Astrocyte of the spinal cord (primary cell): ENCODE measurements at regions not wholly inside any gene's neighbourhood (a gene's known extent, or its start where the extent isn't known, plus 50 kb on each side); places are given as distances from the start of the nearest gene placed in this dataset.

ENCODE experiments used
- DNase-seq: peaks from one replicate; pipeline ENCODE4 v3.0.0; 2011; ENCODE audit warnings: low read depth, low spot score
- H3K4me3 ChIP-seq: 2 replicates; pipeline ENCODE4 v1.5.1; 2011; ENCODE audit warnings: low read depth, mild to moderate bottlenecking, low read length, moderate library complexity
- in situ Hi-C: cut with HindIII; loops from 2 replicates; pipeline ENCODE4 v1.10.0; 2017; ENCODE audit warnings: low sequenced_read_pairs
- TF ChIP-seq, protein P1 (sequence below): IDR thresholded peaks from 2 replicates; pipeline ENCODE4 v1.5.1; 2012; ENCODE audit warnings: low read depth, mild to moderate bottlenecking, low read length, inconsistent platforms

DNA sequence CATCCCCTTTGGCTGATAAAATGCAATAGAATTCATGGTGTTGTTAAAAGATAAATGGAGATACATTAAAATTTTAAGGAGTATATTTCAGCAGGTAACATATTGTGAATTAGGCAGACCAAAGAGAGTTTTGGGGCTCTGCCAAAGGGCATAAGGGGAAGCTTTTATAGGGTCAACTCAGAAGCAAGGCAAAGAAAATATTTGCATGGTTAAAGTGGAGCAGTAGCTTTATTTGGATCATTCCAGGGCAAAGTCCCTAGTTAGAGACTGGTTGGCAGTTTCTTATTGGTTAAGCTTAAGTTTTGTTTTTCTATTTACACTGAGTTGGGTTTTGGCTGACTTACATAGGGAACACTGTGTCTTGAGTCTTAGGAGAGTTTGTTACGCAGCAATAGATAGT lies 75.1 kb upstream of the CA10 start:
- no peak overlapping the region for H3K4me3 ChIP-seq
- DNase-seq: no peak
- in situ Hi-C loops: no loop called here
- TF ChIP-seq, protein P1, sequence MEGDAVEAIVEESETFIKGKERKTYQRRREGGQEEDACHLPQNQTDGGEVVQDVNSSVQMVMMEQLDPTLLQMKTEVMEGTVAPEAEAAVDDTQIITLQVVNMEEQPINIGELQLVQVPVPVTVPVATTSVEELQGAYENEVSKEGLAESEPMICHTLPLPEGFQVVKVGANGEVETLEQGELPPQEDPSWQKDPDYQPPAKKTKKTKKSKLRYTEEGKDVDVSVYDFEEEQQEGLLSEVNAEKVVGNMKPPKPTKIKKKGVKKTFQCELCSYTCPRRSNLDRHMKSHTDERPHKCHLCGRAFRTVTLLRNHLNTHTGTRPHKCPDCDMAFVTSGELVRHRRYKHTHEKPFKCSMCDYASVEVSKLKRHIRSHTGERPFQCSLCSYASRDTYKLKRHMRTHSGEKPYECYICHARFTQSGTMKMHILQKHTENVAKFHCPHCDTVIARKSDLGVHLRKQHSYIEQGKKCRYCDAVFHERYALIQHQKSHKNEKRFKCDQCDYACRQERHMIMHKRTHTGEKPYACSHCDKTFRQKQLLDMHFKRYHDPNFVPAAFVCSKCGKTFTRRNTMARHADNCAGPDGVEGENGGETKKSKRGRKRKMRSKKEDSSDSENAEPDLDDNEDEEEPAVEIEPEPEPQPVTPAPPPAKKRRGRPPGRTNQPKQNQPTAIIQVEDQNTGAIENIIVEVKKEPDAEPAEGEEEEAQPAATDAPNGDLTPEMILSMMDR: no peak

DNA sequence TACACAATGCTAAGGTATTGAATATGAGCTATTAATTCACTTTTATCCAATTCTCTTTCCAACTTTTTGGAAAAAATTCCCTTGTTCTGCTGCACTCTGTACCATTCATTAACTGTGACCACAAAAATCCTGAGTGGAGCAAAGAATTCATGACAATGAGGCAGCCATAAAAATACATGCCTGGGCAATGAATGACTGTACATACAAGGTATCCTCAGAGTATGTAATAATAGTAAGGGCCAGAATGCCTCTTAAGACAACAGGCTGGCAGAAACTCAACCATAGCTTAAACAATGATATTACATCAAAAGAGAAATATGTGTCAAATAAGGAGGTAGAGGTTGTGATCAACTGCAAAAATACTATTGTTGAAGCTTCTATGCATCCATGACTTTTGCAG lies 74.7 kb upstream of the CA10 start:
- in situ Hi-C loops: no loop called here
- no peak for DNase-seq
- no peak overlapping the region for H3K4me3 ChIP-seq
- TF ChIP-seq, protein P1: no peak

DNA sequence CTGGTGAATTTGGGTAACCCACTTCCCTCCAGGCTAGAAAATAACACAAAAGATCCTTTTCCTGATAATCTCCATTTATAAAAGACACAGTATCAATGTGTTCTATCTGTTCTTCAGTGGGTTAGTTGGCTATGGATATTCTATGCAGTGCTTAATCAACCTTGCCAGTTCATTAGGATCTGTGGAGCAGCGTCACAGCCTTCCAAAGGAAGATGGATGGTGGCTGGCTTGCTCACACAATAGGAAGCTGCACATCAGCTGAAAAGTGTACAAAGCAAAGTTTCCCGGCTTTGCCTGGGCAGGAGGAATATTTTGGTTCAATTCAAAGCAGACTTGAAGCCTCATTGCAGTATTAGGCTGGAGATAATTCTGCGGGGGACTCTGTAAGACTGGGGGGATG lies 70.3 kb upstream of the CA10 start:
- TF ChIP-seq, protein P1: no peak
- DNase-seq: no peak
- H3K4me3 ChIP-seq: no peak overlapping the region
- in situ Hi-C loops: no loop called here

DNA sequence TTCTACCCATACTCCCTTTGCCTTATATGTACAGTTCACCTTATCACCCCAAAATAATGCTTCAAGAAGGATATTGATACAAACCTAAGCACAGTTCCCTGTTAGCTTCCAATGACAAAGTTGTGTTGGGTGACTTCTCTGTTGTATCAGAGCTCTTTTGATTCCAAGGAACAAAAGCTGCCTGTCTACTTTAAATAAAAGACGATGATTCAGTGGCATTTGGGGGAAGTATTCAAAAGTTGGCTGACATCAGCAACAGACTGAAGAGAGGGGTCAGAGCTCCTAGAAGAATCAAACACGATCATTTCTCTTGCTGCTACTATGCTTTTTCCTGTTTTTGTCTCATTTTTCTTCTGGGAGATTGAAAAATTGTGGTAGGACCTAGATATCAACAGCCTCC lies 69.4 kb upstream of the CA10 start:
- DNase-seq: no peak
- in situ Hi-C loops: no loop called here
- no peak overlapping the region for H3K4me3 ChIP-seq
- TF ChIP-seq, protein P1: no peak

DNA sequence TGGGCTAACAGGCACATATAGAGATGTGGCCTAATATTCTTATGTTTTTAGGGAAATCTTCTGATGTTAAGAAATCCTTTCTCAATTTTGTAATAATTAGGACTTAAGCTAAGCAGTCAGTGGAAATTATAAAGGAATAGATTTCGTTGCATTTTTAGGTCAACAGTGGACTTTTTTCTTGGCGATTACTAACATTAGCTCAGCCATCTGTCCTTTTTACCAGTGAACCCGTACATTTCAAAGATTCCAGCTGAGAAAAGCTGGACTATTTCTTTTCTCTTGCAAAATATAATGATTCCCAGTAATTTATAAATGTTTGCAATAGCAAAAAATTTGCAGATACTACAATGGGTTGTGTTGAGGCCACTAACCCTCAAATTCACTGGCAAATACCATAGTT lies 54.9 kb upstream of the CA10 start:
- no peak overlapping the region for H3K4me3 ChIP-seq
- TF ChIP-seq, protein P1: no peak
- in situ Hi-C loops: no loop called here
- no peak for DNase-seq

DNA sequence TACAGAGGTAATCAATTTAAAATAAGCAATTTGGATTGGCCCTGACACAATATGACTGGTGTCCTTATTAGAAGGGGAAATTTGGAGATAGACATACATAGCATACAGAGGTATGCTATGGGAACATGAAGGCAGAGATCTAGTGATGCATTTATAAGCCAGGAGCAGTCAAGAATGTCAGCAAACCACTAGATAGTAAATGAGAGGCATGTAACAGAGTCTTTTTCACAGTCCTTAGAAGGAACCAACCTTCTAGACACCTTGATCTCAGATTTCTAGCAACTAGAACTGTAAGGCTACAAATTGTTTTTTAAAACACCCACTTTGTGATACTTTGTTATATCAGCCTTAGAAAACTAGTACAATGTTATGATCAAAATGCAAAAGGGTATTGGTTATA lies 54.3 kb upstream of the CA10 start:
- TF ChIP-seq, protein P1: no peak
- no peak for DNase-seq
- in situ Hi-C loops: no loop called here
- H3K4me3 ChIP-seq: no peak overlapping the region

DNA sequence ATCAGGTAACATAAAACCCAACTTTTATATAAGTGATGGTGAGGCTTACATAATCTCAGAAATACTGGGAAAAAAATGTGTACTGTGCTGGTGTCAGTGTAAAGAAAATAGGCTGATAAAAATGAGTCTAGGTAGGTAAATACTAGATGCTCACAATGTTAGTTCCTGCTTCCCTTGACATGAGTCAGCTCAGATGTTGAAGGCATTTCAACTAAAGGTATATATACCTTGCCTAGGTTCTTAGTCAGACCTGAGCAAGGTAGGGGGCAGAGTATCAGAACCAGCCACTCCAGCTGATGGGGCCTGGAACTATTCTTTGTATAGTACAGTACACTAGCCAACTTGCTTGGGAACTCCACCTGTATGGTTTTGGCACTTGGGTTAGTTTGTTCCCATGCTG lies 51.0 kb upstream of the CA10 start:
- TF ChIP-seq, protein P1: no peak
- no peak for DNase-seq
- in situ Hi-C loops: no loop called here
- no peak overlapping the region for H3K4me3 ChIP-seq
